OCI-LY1 (cell line): ENCODE measurements at regions not wholly inside any gene's neighbourhood (a gene's known extent, or its start where the extent isn't known, plus 50 kb on each side); places are given as distances from the start of the nearest gene placed in this dataset.

Experiments
- H2AFZ ChIP-seq: fragments of 200-600 bp; sonication (generic), shearing (Covaris generic); 2 replicates; pipeline ENCODE4 v1.6.0; 2014; ENCODE audit warnings: antibody characterized with exemption, mild to moderate bottlenecking, low read length
- H3F3A ChIP-seq: fragments of 200-600 bp; sonication (generic), shearing (Covaris generic); 2 replicates; pipeline ENCODE4 v1.6.0; 2014; ENCODE audit warnings: mild to moderate bottlenecking, antibody characterized with exemption, low read length, moderate library complexity; ENCODE audit not compliant: insufficient read depth
- H3K27ac ChIP-seq: fragments of 200-600 bp; sonication (generic); 2 replicates; pipeline ENCODE4 v1.5.1; 2014; ENCODE audit warnings: low read length, mixed run types, mild to moderate bottlenecking, low read depth; ENCODE audit not compliant: poor library complexity, severe bottlenecking
- H3K27me3 ChIP-seq: fragments of 200-600 bp; sonication (generic); 2 replicates; pipeline ENCODE4 v1.6.0; 2014; ENCODE audit warnings: antibody characterized with exemption, mild to moderate bottlenecking, low read length, moderate library complexity; ENCODE audit not compliant: insufficient read depth
- H3K36me3 ChIP-seq: fragments of 200-600 bp; sonication (generic); 2 replicates; pipeline ENCODE4 v1.6.1; 2014; ENCODE audit warnings: mild to moderate bottlenecking, antibody characterized with exemption, low read length, moderate library complexity, mixed read lengths; ENCODE audit not compliant: insufficient read depth
- H3K4me1 ChIP-seq: fragments of 200-600 bp; sonication (generic); 2 replicates; pipeline ENCODE4 v1.5.1; 2014; ENCODE audit warnings: mild to moderate bottlenecking, low read length, moderate library complexity; ENCODE audit not compliant: insufficient read depth, severe bottlenecking
- H3K4me2 ChIP-seq: fragments of 200-600 bp; sonication (generic), shearing (Covaris generic); 2 replicates; pipeline ENCODE4 v1.6.1; 2014; ENCODE audit warnings: low read length
- H3K4me3 ChIP-seq: fragments of 200-600 bp; sonication (generic); 2 replicates; pipeline ENCODE4 v1.5.1; 2014; ENCODE audit warnings: low read length, low read depth, mild to moderate bottlenecking, mixed read lengths; ENCODE audit not compliant: poor library complexity, severe bottlenecking
- H3K79me2 ChIP-seq: fragments of 200-600 bp; shearing (Covaris generic); 2 replicates; pipeline ENCODE4 v1.6.1; 2016; ENCODE audit warnings: mixed run types, low read length, mixed read lengths; ENCODE audit not compliant: insufficient read depth
- H3K9ac ChIP-seq: fragments of 200-600 bp; sonication (generic), shearing (Covaris generic); 2 replicates; pipeline ENCODE4 v1.6.1; 2014; ENCODE audit warnings: mild to moderate bottlenecking, low read length, mixed read lengths
- H3K9me2 ChIP-seq: fragments of 200-600 bp; sonication (generic), shearing (Covaris generic); 2 replicates; pipeline ENCODE4 v1.6.1; 2014; ENCODE audit warnings: low read depth, mild to moderate bottlenecking, low read length, mixed read lengths
- H3K9me3 ChIP-seq: fragments of 200-600 bp; shearing (Covaris generic); 2 replicates; pipeline ENCODE4 v1.6.1; 2014; ENCODE audit warnings: low read length, mixed read lengths
- H4K20me1 ChIP-seq: fragments of 200-600 bp; sonication (generic), shearing (Covaris generic); 2 replicates; pipeline ENCODE4 v1.6.0; 2016; ENCODE audit warnings: mild to moderate bottlenecking, low read length; ENCODE audit not compliant: insufficient read depth
- CTCF ChIP-seq: fragments of 200-600 bp; sonication (generic), shearing (Covaris generic); IDR thresholded peaks from 2 replicates; pipeline ENCODE4 v1.5.1; 2017; ENCODE audit warnings: mild to moderate bottlenecking, antibody characterized with exemption, low read length, moderate library complexity, mixed read lengths
- EZH2 ChIP-seq: fragments of 200-600 bp; sonication (generic), shearing (Covaris generic); IDR thresholded peaks from 2 replicates; pipeline ENCODE4 v1.8.0; 2017; ENCODE audit warnings: borderline replicate concordance, mixed run types, mild to moderate bottlenecking, antibody characterized with exemption, low read length, moderate library complexity, mixed read lengths

GRCh38 chr21:14869984-14870852 is 194.6 kb downstream of the NRIP1 start:
- Histone ChIP-seq H3F3A (no peaks in the 10 kb centered on the region), H3K36me3 (no peaks in the 10 kb centered on the region), H3K4me2 (no peak overlapping the region), H4K20me1 (no peaks in the 10 kb centered on the region), H3K9me3 (no peaks in the 10 kb centered on the region), H3K79me2 (no peaks in the 10 kb centered on the region), H2AFZ (no peak overlapping the region), H3K4me1 (no peaks in the 10 kb centered on the region), H3K27me3 (no peaks in the 10 kb centered on the region), H3K4me3 (no peak overlapping the region), H3K9me2 (no peaks in the 10 kb centered on the region), H3K27ac (no peak overlapping the region), H3K9ac (no peak overlapping the region)
- TF ChIP-seq EZH2 (no peak), CTCF (no peak)

- Histone ChIP-seq H3K4me2 (no peak overlapping the region), H2AFZ (no peak overlapping the region), H3K79me2 (no peaks in the 10 kb centered on the region), H3K36me3 (no peaks in the 10 kb centered on the region), H3K9me2 (no peaks in the 10 kb centered on the region), H3K4me3 (no peak overlapping the region), H3K4me1 (no peaks in the 10 kb centered on the region), H3K9me3 (no peaks in the 10 kb centered on the region), H3F3A (no peaks in the 10 kb centered on the region), H3K27ac (no peak overlapping the region), H3K27me3 (no peaks in the 10 kb centered on the region), H3K9ac (no peak overlapping the region), H4K20me1 (no peaks in the 10 kb centered on the region)
- TF ChIP-seq CTCF (no peak), EZH2 (no peak)
These were observed 197.7 kb downstream of the NRIP1 start for GRCh38 chr21:14866859-14867765.

- H3K27ac ChIP-seq, result no peak overlapping the region
- TF ChIP-seq CTCF, result peak; percentile 77
- TF ChIP-seq EZH2, result no peak
These were observed 200.4 kb downstream of the NRIP1 start for GRCh38 chr21:14864211-14865021.

More at GRCh38 chr21:14864211-14865021, 200.4 kb downstream of the NRIP1 start:
- H2AFZ ChIP-seq, result no peak overlapping the region
- no peaks in the 10 kb centered on the region for H3K9me3 ChIP-seq
- H3F3A ChIP-seq, result no peaks in the 10 kb centered on the region
- no peaks in the 10 kb centered on the region for H4K20me1 ChIP-seq
- H3K4me3 ChIP-seq, result no peak overlapping the region
- H3K4me1 ChIP-seq, result no peaks in the 10 kb centered on the region
- H3K4me2 ChIP-seq, result no peak overlapping the region
- no peaks in the 10 kb centered on the region for H3K27me3 ChIP-seq
- no peak overlapping the region for H3K9ac ChIP-seq
- H3K79me2 ChIP-seq, result no peaks in the 10 kb centered on the region
- no peaks in the 10 kb centered on the region for H3K9me2 ChIP-seq
- no peaks in the 10 kb centered on the region for H3K36me3 ChIP-seq
